T-cell (primary cell): ENCODE measurements at regions not wholly inside any gene's neighbourhood (a gene's known extent, or its start where the extent isn't known, plus 50 kb on each side); places are given as distances from the start of the nearest gene placed in this dataset.
"Not testable (repeated sequence)": the region's sequence is repeated elsewhere in the genome, so short reads cannot be mapped to it uniquely, and the experiment has no call there.

Source experiments
- ATAC-seq, 4 experiments: fragments of 200-7000 bp in 3 of 4; fragments of 150-1000 bp in 1 of 4; cut with Tn5 transposase; replicated peaks in 1 of 4; 1 replicate in 3 of 4; 2 replicates in 1 of 4; pipeline ENCODE4 v1.10.0; 2021; ENCODE audit warnings: moderate library complexity in 3 of 4, mild to moderate bottlenecking in 2 of 4, moderate number of reproducible peaks in 1 of 4
- CTCF ChIA-PET, 2 donors: fragments of 300-600 bp; sonication (Branson Sonifier 250); formaldehyde crosslinking; loops; one replicate each; lab custom pipeline; 2022; ENCODE audit warnings: antibody characterized with exemption in 2 of 2; lab: Charles Lee
- POLR2A ChIA-PET, 2 donors: fragments of 300-600 bp; sonication (Branson Sonifier 250); formaldehyde crosslinking; loops; one replicate each; lab custom pipeline; 2022; ENCODE audit warnings: antibody characterized with exemption in 2 of 2; lab: Charles Lee
- DNase-seq, 35 experiments: peaks; one replicate each; pipeline versions ENCODE4 v3.0.0 to v3.0.0-alpha.2; 2013 to 2023
- H3K27ac ChIP-seq: one replicate; pipeline ENCODE4 v1.5.1; 2013; ENCODE audit warnings: low read length
- H3K27me3 ChIP-seq, 2 experiments: replicated peaks in 1 of 2; 1 replicate in 1 of 2; 2 replicates in 1 of 2; pipeline versions ENCODE4 v1.6.1 to v1.7.0; 2013; ENCODE audit warnings: low read length in 1 of 2, mixed read lengths in 1 of 2; ENCODE audit not compliant: control insufficient read depth in 2 of 2, insufficient read depth in 2 of 2; ENCODE audit errors: extremely low read depth in 1 of 2
- H3K36me3 ChIP-seq, 2 donors: 1 replicate in 1 of 2; 2 replicates in 1 of 2; pipeline versions ENCODE4 v1.6.1 to v1.7.0; 2013; ENCODE audit warnings: low read length in 1 of 2; ENCODE audit not compliant: control insufficient read depth in 2 of 2, insufficient read depth in 1 of 2; ENCODE audit errors: extremely low read depth in 1 of 2
- H3K4me1 ChIP-seq, 2 experiments: 1 replicate in 1 of 2; 2 replicates in 1 of 2; pipeline versions ENCODE4 v1.6.1 to v1.7.0; 2013; ENCODE audit warnings: low read length in 2 of 2, mixed read lengths in 1 of 2; ENCODE audit not compliant: insufficient read depth in 2 of 2, control insufficient read depth in 1 of 2; ENCODE audit errors: extremely low read depth in 1 of 2
- H3K4me3 ChIP-seq, 2 donors: 1 replicate in 1 of 2; 2 replicates in 1 of 2; pipeline versions ENCODE4 v1.5.1 to v1.7.0; 2013; ENCODE audit warnings: mild to moderate bottlenecking in 2 of 2, low read length in 1 of 2, moderate library complexity in 1 of 2; ENCODE audit not compliant: control insufficient read depth in 1 of 2; ENCODE audit errors: extremely low read depth in 1 of 2
- H3K9me3 ChIP-seq: 2 replicates; pipeline ENCODE4 v1.7.0; 2013
- H3K27ac Mint-ChIP-seq, 2 donors: one replicate each; pipeline ENCODE4 v1.8.0; 2020 to 2021; ENCODE audit warnings: mild to moderate bottlenecking in 2 of 2, mixed read lengths in 2 of 2
- H3K27me3 Mint-ChIP-seq, 2 donors: one replicate each; pipeline ENCODE4 v1.8.0; 2021 to 2022; ENCODE audit warnings: mixed read lengths in 2 of 2
- H3K36me3 Mint-ChIP-seq: one replicate; pipeline ENCODE4 v1.8.0; 2021; ENCODE audit warnings: mixed read lengths
- H3K4me1 Mint-ChIP-seq, 3 donors: one replicate each; pipeline ENCODE4 v1.8.0; 2020 to 2022; ENCODE audit warnings: mixed read lengths in 3 of 3, mild to moderate bottlenecking in 1 of 3
- H3K4me3 Mint-ChIP-seq, 3 donors: one replicate each; pipeline ENCODE4 v1.8.0; 2020 to 2022; ENCODE audit warnings: mild to moderate bottlenecking in 3 of 3, mixed read lengths in 3 of 3, moderate library complexity in 3 of 3
- H3K9me3 Mint-ChIP-seq, 3 donors: one replicate each; pipeline ENCODE4 v1.8.0; 2020 to 2022; ENCODE audit warnings: mixed read lengths in 3 of 3
- WGBS: methylation state at CpG from one replicate; pipeline ENCODE4 v1.1.5; 2013; ENCODE audit warnings: missing lambda C conversion rate; ENCODE audit not compliant: insufficient coverage; 5-methylcytosine and 5-hydroxymethylcytosine counted together

- H3K27ac Mint-ChIP-seq = peak overlapping the region; percentile 61 to 74
- H3K9me3 ChIP-seq, H3K4me3 Mint-ChIP-seq, H3K9me3 Mint-ChIP-seq, H3K27me3 ChIP-seq, H3K27me3 Mint-ChIP-seq, CTCF ChIA-PET, H3K4me3 ChIP-seq, H3K27ac ChIP-seq, H3K36me3 Mint-ChIP-seq, POLR2A ChIA-PET, H3K4me1 ChIP-seq, H3K36me3 ChIP-seq: not testable (repeated sequence)
- DNase-seq (peak; percentile 33 to 81 (median 63)), ATAC-seq (peak; percentile 66 to 88 (median 80))
- H3K4me1 Mint-ChIP-seq = peaks cover 8 to 12% (median 10%) of the 10 kb centered on the region in 3 donors
- no CpG with 5 or more reads among the region's 4 CpGs for WGBS
Observed at GRCh38 chr1:120357046-120357445, 57.8 kb upstream of the NBPF8 start.

DNA sequence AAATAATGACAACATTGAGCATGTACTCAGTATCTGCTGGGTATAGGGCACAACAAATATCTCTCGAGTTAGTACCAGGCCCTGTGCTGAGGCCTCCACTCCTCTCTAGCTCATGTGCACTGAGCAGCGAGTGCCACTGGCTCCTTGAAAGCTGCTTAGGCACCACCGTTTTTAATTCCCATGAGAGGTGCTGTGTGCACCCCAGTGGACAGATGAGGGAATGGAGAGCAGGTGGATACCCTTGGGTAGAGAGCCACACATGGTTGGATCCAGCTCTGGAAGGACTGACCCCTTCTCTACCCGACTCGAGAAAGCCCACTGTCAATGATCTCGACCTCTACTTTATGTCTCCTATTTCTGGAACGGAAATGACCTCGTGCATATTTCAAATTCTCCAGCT is 58.7 kb upstream of the NBPF8 start:
- H3K4me3 Mint-ChIP-seq, H3K27ac ChIP-seq, H3K27ac Mint-ChIP-seq, H3K9me3 ChIP-seq, CTCF ChIA-PET, H3K9me3 Mint-ChIP-seq, H3K27me3 Mint-ChIP-seq, H3K36me3 Mint-ChIP-seq, ATAC-seq, H3K36me3 ChIP-seq, POLR2A ChIA-PET, H3K4me1 ChIP-seq, H3K4me3 ChIP-seq, H3K27me3 ChIP-seq: not testable (repeated sequence)
- H3K4me1 Mint-ChIP-seq = peaks cover 8 to 12% (median 10%) of the 10 kb centered on the region in 3 donors
- no CpG with 5 or more reads among the region's 8 CpGs for WGBS
- DNase-seq = peak in 6 of 35 experiments; percentile 0 to 18 (median 8)

GRCh38 chr1:120354618-120355184 is 60.1 kb upstream of the NBPF8 start:
- Mint-ChIP-seq H3K4me3 (peak overlapping the region; percentile 73 to 85 (median 80)), H3K27ac (peak overlapping the region; percentile 99)
- H3K9me3 Mint-ChIP-seq, H3K27me3 Mint-ChIP-seq, H3K36me3 Mint-ChIP-seq, H3K4me1 Mint-ChIP-seq, H3K4me1 ChIP-seq, H3K36me3 ChIP-seq, CTCF ChIA-PET, POLR2A ChIA-PET, H3K9me3 ChIP-seq, H3K27me3 ChIP-seq, H3K4me3 ChIP-seq: not testable (repeated sequence)
- ATAC-seq (peak; percentile 79 to 88 (median 84)), DNase-seq (peak; percentile 3 to 73 (median 38))
- H3K27ac ChIP-seq = peak overlapping the region; percentile 62
- WGBS = 60% methylated on average over 1 of the region's 30 CpGs

DNA sequence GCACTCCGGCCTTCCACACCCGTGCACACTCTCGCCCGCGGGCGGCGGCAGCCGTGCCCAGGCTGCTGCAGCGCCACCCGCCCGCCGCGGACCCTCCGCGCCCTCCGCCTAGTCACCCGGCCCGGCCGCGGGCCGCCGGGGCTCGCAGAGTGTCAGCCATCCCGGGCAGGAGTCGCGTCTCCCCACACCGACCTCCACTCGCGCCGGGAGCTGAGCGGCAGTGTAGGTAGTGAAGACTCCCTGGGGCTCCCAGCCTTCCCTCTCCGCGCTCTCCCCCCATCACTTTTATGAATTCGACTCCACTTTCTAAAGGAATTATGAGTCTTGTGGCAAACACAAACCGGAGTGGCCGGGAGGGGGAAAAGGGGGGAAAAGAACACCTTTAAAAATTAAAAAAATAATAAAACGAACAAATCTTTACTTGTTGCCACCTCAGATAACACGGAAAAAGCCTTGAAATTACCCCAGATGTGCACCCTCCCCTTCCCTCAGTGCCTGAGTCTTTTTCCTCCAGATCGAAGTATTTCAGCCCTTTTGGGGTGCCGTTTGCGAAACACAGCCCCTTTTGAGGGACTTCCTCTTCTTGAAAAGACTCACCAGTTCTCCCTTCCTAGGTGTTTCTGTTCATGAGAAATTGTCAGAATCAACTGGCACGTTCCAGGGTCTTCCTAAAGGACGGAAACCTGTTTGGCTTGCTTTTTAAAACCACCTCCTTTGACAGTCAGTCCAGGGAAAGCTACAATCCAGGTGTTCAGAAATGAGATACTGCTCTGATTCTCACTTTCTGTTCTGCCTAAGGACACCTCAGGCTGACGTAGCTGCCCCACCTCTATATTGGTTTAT is 72.4 kb upstream of the NBPF8 start:
- ATAC-seq = not testable (repeated sequence)
- WGBS = no CpG with 5 or more reads among the region's 44 CpGs

DNA sequence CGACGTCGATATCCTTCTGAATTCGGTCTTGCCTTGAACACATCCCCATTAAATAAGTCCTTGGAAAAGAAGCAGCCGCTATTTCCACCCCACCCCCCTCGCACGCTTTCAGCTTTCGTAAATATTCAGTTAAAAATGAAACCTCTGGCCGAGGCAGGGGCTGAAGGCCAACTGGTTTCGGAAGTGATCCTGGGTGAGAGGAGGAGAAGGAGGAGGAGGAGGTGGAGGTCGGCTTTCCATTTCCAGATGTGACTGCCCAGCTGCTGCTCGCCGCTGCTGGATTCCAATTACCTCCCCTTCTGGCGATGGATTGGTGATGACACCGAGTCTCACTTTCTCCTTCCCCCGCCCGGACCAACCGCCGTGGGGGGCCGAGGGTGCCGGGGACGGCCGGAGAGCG is 73.1 kb upstream of the NBPF8 start:
- H3K27me3 ChIP-seq, H3K9me3 Mint-ChIP-seq, H3K36me3 ChIP-seq, H3K4me1 Mint-ChIP-seq, H3K4me1 ChIP-seq, H3K36me3 Mint-ChIP-seq, CTCF ChIA-PET, H3K27me3 Mint-ChIP-seq, POLR2A ChIA-PET, H3K9me3 ChIP-seq: not testable (repeated sequence)
- peak overlapping the region; percentile 60 to 72 for H3K4me3 ChIP-seq
- Mint-ChIP-seq H3K4me3 (peak overlapping the region; percentile 75 to 87 (median 85)), H3K27ac (peak overlapping the region; percentile 86 to 90)
- ATAC-seq (peak in 1 of 4 experiments; percentile 32), DNase-seq (peak in 11 of 35 experiments; percentile 0 to 43 (median 5))
- peak overlapping the region; percentile 88 for H3K27ac ChIP-seq
- WGBS = no CpG with 5 or more reads among the region's 24 CpGs

More for the DNA sequence above, 72.4 kb upstream of the NBPF8 start:
- H3K36me3 Mint-ChIP-seq, H3K27me3 Mint-ChIP-seq, POLR2A ChIA-PET, H3K36me3 ChIP-seq, H3K9me3 ChIP-seq, H3K27me3 ChIP-seq, CTCF ChIA-PET, H3K4me1 ChIP-seq, H3K4me1 Mint-ChIP-seq, H3K9me3 Mint-ChIP-seq: not testable (repeated sequence)
- Histone ChIP-seq H3K4me3 (peak overlapping the region; percentile 47 to 48), H3K27ac (peak overlapping the region; percentile 81)
- peak overlapping the region; percentile 76 to 78 for H3K27ac Mint-ChIP-seq
- peak in 16 of 35 experiments; percentile 1 to 38 (median 13) for DNase-seq
- H3K4me3 Mint-ChIP-seq = peak overlapping the region; percentile 71 to 80 (median 75)

GRCh38 chr1:120340838-120341751 is 73.7 kb upstream of the NBPF8 start:
- Histone ChIP-seq H3K4me3 (peak overlapping the region; percentile 60 to 72), H3K27ac (peak overlapping the region; percentile 88)
- H3K4me3 Mint-ChIP-seq = peak overlapping the region; percentile 73 to 85 (median 75)
- H3K4me1 Mint-ChIP-seq, H3K36me3 ChIP-seq, H3K9me3 Mint-ChIP-seq, CTCF ChIA-PET, H3K27me3 Mint-ChIP-seq, H3K4me1 ChIP-seq, POLR2A ChIA-PET, ATAC-seq, H3K27me3 ChIP-seq, H3K36me3 Mint-ChIP-seq, H3K9me3 ChIP-seq: not testable (repeated sequence)
- peak overlapping the region; percentile 84 to 86 for H3K27ac Mint-ChIP-seq
- 0% methylated on average over 11 of the region's 78 CpGs for WGBS
- peak in 34 of 35 experiments; percentile 28 to 85 (median 59) for DNase-seq
